Ascending aorta (tissue), 2 donors: ENCODE measurements at regions not wholly inside any gene's neighbourhood (a gene's known extent, or its start where the extent isn't known, plus 50 kb on each side); places are given as distances from the start of the nearest gene placed in this dataset.

Source experiments
- DNase-seq, 2 donors: peaks; one replicate each; pipeline ENCODE4 v3.0.0-alpha.2; 2019; ENCODE audit warnings: low spot score in 2 of 2
- H3K27ac ChIP-seq, 2 donors: fragments of 200-600 bp; sonication (generic); one replicate each; pipeline ENCODE4 v1.5.1; 2016 to 2017; ENCODE audit warnings: mild to moderate bottlenecking in 1 of 2
- H3K27me3 ChIP-seq: fragments of 200-600 bp; sonication (generic); one replicate; pipeline ENCODE4 v1.5.1; 2017
- H3K36me3 ChIP-seq, 2 donors: fragments of 200-600 bp; sonication (generic); one replicate each; pipeline ENCODE4 v1.5.1; 2016
- H3K4me1 ChIP-seq, 2 donors: fragments of 200-600 bp; sonication (generic); one replicate each; pipeline ENCODE4 v1.5.1; 2016 to 2017; ENCODE audit warnings: mild to moderate bottlenecking in 1 of 2
- H3K4me3 ChIP-seq, 2 donors: fragments of 200-600 bp; sonication (generic); one replicate each; pipeline ENCODE4 v1.5.1; 2016 to 2017; ENCODE audit warnings: mild to moderate bottlenecking in 1 of 2
- H3K9me3 ChIP-seq, 2 donors: fragments of 200-600 bp; sonication (generic); one replicate each; pipeline ENCODE4 v1.5.1; 2016
- CTCF ChIP-seq, 3 experiments: fragments of 200-600 bp in 2 of 3; fragments of 450-650 bp in 1 of 3; sonication (generic) in 2 of 3; IDR thresholded peaks; one replicate each; pipeline ENCODE4 v1.5.1; 2016 to 2019; ENCODE audit warnings: antibody characterized with exemption in 3 of 3, mild to moderate bottlenecking in 1 of 3, moderate library complexity in 1 of 3
- intact Hi-C: fragments of 100-400 bp; cut with DNase I; formaldehyde crosslinking; loops from one replicate; pipeline ENCODE4 v1.15.1; 2023

GRCh38 chr12:91387461-91388134 is 205.0 kb upstream of the DCN start:
- Histone ChIP-seq H3K27ac (no peak overlapping the region), H3K4me1 (no peaks in the 10 kb centered on the region), H3K9me3 (no peaks in the 10 kb centered on the region), H3K27me3 (no peaks in the 10 kb centered on the region), H3K4me3 (no peak overlapping the region), H3K36me3 (no peaks in the 10 kb centered on the region)
- intact Hi-C loops: no loop called here
- DNase-seq: no peak
- TF ChIP-seq CTCF (IDR thresholded peaks at IDR 0.05): no peak

- TF ChIP-seq CTCF (IDR thresholded peaks at IDR 0.05): no peak
- no peaks in the 10 kb centered on the region for H3K27me3 ChIP-seq
- no peaks in the 10 kb centered on the region for H3K36me3 ChIP-seq
- no peak overlapping the region for H3K27ac ChIP-seq
- no peak overlapping the region for H3K4me3 ChIP-seq
- no peak for DNase-seq
- H3K9me3 ChIP-seq: no peaks in the 10 kb centered on the region
- no peaks in the 10 kb centered on the region for H3K4me1 ChIP-seq
- intact Hi-C loops: loop anchor here (5.0 kb wide), 3 partner anchors 427 to 1267 kb away; partner anchors contain the start of gene BTG1
Observed at GRCh38 chr12:91384806-91385205, 202.2 kb upstream of the DCN start.

GRCh38 chr12:91384366-91384765 is 201.7 kb upstream of the DCN start:
- Histone ChIP-seq H3K36me3 (no peaks in the 10 kb centered on the region), H3K27ac (no peak overlapping the region), H3K9me3 (no peaks in the 10 kb centered on the region), H3K27me3 (no peaks in the 10 kb centered on the region), H3K4me1 (no peaks in the 10 kb centered on the region), H3K4me3 (no peak overlapping the region)
- DNase-seq: no peak
- no peak for TF ChIP-seq CTCF (IDR thresholded peaks at IDR 0.05)
- intact Hi-C loops: loop anchor here (5.0 kb wide), 3 partner anchors 428 to 1268 kb away; partner anchors contain the start of gene BTG1

DNA sequence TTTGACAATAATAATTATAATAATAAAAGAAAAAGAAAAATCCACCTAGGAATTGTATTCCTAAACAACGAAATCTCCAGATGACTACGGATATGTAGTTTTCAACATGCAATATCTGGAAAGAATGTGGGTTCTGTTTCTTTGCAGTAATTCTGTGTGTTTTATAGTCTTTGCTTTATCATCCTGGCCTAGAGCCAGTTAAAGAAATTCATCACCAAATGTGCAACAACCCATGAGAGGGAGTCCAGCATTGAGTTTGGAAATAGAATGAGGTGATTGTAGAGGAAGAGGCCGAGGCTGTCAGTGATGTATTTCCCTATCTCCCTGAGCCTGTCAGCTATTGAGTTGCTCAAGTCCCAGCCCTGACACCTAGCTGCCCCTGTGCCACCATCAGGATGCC is 200.5 kb upstream of the DCN start:
- H3K4me3 ChIP-seq: no peak overlapping the region
- no peaks in the 10 kb centered on the region for H3K4me1 ChIP-seq
- intact Hi-C loops: loop anchor here (5.0 kb wide), 3 partner anchors 429 to 1269 kb away; partner anchors contain the start of gene BTG1
- no peak overlapping the region for H3K27ac ChIP-seq
- no peak for TF ChIP-seq CTCF (IDR thresholded peaks at IDR 0.05)
- no peaks in the 10 kb centered on the region for H3K9me3 ChIP-seq
- no peak for DNase-seq
- H3K36me3 ChIP-seq: no peaks in the 10 kb centered on the region
- no peaks in the 10 kb centered on the region for H3K27me3 ChIP-seq

DNA sequence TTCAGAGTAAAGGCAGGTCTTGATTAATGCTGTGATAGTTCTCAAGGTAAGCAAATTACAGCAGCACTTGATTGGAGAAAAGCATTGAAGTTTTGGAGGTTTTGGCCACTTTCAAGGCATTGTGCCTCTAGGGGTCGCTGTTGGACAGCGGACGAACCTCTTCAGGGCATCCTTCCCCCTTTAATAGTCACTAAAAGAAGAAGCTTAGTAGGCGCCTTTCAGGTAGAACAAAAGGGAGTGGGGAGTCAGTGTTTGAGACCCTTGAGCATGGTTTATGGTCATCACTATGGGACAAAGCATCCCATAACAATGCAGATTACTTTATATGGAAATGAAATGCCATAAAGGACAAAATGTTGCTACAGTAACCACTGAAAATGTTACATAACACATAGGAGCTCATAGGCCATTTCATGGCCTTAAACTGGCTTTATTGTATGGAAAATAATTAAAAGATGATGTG is 199.5 kb upstream of the DCN start:
- peak in 1 of 2 donors; percentile 92 for DNase-seq
- Histone ChIP-seq H3K4me1 (no peaks in the 10 kb centered on the region), H3K9me3 (no peaks in the 10 kb centered on the region), H3K36me3 (no peaks in the 10 kb centered on the region), H3K4me3 (peak overlapping the region; percentile 55 to 61), H3K27ac (peak overlapping the region in 1 of 2 donors; percentile 1), H3K27me3 (no peaks in the 10 kb centered on the region)
- intact Hi-C loops: loop anchor here (1.0 to 5.0 kb wide), 4 partner anchors 430 to 1270 kb away; partner anchors contain the start of gene BTG1
- TF ChIP-seq CTCF (IDR thresholded peaks at IDR 0.05): peak; percentile 75 to 89 (median 84)
